Body of pancreas (tissue), 4 donors: ENCODE measurements at regions not wholly inside any gene's neighbourhood (a gene's known extent, or its start where the extent isn't known, plus 50 kb on each side); places are given as distances from the start of the nearest gene placed in this dataset.

Experiments used
- CTCF ChIP-seq, 7 experiments: fragments of 450-650 bp in 4 of 7; fragments of 200-600 bp in 3 of 7; sonication (generic) in 3 of 7; IDR thresholded peaks; one replicate each; pipeline ENCODE4 v1.5.1; 2016 to 2019; ENCODE audit warnings: antibody characterized with exemption in 7 of 7
- POLR2A ChIP-seq, 3 donors: fragments of 450-650 bp; IDR thresholded peaks; one replicate each; pipeline ENCODE4 v1.6.1; 2016; ENCODE audit warnings: antibody characterized with exemption in 3 of 3, mild to moderate bottlenecking in 2 of 3

GRCh38 chr10:30141423-30141822, 82.0 kb upstream of the JCAD start:
- TF ChIP-seq POLR2A (IDR thresholded peaks at IDR 0.05), result no peak
- no peak for TF ChIP-seq CTCF (IDR thresholded peaks at IDR 0.05)
